Activated CD4-positive, CD25-positive, alpha-beta regulatory T cell treated with anti-CD3 and anti-CD28 coated beads, Interleukin-2, amount 50 U/mL, for 24 hours (primary cell): ENCODE measurements at regions not wholly inside any gene's neighbourhood (a gene's known extent, or its start where the extent isn't known, plus 50 kb on each side); places are given as distances from the start of the nearest gene placed in this dataset.
"Not testable (repeated sequence)": the region's sequence is repeated elsewhere in the genome, so short reads cannot be mapped to it uniquely, and the experiment has no call there.

ENCODE experiments used
- ATAC-seq, 2 donors: fragments of 150-1000 bp; cut with Tn5 transposase; one replicate each; pipeline ENCODE4 v1.10.0; 2021; ENCODE audit warnings: mild to moderate bottlenecking in 1 of 2, moderate library complexity in 1 of 2

DNA sequence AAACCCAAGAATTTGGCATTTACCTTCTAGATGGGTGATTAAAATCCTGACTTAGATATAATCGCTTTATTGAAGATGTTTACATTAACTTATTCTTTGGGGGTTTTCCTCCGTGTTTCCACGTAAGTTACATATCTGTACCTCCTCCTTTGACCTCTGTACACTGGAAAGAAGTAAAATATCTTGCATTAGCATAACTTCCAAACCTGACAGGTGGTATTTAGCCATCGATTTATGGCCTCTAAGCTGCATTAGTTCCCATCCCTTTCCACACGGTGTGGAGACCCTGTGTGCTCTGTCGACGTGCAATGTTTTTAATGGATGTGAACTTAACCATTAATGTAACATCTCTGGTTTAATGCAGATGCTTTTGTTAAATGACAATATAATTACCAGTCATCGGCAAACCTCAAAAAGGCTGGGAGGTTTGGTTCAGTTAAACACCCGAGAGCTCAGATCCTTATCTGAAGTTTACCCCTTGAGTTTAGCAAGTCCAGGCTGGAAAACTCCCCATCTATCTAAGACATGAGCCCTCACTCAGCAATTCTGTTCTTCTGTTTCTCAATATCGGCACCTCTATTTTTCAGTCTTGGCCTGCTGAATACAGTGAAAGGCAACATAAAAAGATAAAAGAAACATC, 295.2 kb downstream of the GATA3 start:
- peak in 1 of 2 donors; percentile 30 for ATAC-seq

GRCh38 chr10:8350250-8350967, 295.9 kb downstream of the GATA3 start:
- ATAC-seq, result peak in 1 of 2 donors; percentile 33

DNA sequence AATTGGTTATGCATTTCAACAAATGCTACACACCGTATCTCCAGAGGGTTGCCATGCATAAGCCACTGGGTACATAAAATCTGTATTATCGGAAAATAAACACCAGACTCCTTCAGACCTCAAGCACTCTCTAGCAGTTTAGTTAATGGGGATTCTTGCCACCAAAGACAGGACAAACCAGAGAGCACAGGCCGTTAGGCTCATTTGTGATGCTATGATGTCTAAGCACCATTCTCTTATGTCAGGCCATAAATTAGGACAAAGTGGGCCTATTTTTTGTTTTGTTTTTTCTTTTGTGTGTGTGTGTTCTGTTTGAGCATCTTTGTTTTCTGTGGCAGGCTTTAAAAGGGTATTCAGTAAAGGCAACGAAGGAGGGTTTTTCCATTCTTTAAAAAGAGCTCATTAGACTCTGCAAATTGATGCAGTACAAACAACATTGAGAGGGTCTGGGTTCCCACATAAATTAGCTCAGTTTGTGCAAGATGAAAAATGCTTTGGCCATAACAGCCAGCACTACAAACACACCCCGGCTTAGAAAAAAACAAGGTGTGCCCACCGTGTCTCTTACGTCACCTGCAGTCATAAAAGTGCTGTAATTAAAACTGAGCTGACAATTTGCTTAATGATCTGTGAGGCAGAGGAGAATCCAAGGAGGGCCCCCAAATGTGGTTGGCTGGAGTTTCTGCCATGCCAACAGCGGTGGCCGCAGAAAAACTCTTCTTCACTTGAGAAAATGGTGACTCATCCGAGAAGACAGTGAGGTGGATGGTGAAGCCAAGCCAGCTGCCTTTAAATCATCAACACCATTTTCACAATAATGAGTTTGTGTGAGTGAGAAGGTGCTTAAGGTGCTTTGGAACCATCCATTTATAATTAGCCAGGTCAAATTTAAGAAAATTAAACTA, 297.9 kb downstream of the GATA3 start:
- no peak for ATAC-seq

DNA sequence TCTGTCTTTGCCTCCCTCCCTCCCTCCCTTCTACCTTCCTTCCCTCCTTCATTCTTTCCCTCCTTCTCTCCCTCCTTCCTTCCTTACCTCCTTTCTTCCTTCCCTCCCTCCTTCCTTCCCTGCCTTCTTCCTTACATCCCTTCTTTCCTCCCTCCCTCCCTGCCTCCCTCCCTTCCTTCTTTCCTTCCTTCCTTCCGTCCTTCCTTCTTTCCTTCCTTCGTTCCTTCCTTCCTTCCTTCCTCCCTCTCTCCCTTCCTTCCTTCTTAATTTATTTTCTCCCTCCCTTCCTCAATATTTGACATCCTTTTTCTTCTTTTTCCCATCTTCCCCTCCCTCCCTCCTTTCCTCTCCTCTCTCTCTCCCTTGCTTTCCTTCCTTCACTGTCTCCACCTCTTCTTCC, 301.8 kb downstream of the GATA3 start:
- ATAC-seq, result no peak

GRCh38 chr10:8359467-8359866, 305.0 kb downstream of the GATA3 start:
- ATAC-seq, result no peak

DNA sequence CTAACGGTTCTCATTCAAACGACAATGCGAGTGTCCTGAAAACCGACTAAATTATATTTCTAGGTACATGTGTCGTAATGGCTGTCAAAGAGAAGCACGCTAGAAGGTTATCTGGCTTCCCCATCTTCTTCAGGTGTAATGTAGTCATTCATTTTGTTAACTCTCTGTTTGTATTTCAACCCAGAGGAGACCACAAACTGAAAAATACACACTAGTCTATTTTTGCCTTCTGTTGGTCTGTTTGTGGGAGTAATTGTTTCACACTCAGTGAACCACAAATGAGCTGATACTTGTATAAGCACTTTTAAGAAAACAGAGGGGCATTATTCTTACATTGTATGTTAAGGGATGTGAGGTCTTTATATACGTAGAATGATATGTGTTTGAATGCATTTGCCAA, 305.9 kb downstream of the GATA3 start:
- ATAC-seq, result peak in 1 of 2 donors; percentile 62

DNA sequence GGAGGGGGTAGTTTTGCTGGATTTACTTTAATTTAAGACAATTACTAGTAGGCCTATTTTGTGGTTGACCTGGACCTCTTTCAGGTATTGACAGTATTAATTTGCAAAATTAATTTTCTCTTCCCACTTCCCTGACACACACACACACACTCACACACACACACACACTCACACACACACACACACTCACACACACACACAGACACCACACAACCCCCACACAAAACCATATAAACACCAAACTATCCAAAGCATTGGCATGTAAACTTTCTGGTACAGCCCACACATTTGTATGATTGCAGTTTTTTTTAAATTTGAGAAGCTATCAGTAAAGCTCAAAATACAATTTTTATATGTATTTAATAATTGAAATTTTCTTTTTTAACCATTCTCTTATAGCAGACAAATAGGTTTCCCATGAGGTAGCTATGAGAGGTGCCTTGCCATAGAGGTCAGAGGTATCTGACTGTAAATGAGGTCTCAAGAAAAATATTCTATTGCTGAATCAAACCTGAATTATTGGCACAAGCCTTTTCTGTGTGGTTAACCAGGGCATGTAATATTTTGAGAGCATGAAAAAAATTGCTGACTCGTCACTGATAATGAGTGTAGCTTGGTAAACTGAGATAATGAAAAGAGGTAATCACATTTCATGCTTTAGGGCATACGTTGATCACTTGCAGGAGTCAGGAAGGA, 306.5 kb downstream of the GATA3 start:
- no peak for ATAC-seq

GRCh38 chr10:8361510-8361844, 307.0 kb downstream of the GATA3 start:
- ATAC-seq, result peak in 1 of 2 donors; percentile 42

DNA sequence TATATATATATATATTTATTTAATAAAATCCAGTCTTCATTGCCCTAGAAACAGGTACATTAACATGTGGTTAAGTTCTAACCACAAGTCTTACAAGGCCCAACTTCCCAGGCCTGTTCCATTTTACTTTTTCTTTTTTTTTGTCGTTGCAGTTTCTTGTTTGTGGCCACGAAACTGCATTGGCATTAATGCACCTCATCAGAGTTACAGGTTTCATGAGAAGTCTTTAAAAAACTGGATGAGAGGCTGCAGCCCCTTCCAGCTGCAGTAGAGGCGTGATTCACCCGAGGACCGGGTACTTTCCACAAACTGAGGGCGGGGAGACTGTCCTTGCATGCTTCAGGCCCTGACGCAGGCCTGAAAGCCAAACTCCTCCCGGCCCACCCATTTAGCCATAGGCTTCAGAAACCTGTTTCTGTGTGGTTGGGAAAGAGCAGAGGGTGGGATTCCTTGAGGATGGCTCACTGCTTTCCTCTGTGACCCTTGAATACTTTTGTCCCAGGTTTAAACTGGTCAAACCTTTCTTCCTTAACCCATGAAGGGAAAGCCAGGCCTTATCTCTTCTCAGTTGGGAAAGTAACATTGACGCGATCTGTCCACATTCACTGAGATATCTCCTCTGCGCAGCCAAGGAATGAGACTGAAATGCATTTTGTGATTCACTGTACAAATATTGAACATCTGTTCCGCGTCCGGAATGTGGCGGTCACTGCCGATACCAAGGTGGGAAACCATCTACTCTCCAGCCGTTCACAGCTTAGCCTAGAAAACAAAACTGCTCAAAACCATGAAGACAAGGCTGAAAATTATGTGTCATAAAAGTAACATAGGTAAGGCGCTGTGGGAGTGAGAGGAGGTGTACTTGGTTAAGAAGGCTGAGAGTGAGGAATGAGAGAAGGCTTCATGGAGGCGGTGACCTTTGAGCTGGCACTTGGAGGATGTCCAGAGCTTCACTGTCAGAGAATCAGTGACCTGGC, 311.7 kb downstream of the GATA3 start:
- peak; percentile 63 to 73 for ATAC-seq

GRCh38 chr10:8367672-8368411, 313.4 kb downstream of the GATA3 start:
- ATAC-seq, result not testable (repeated sequence)

DNA sequence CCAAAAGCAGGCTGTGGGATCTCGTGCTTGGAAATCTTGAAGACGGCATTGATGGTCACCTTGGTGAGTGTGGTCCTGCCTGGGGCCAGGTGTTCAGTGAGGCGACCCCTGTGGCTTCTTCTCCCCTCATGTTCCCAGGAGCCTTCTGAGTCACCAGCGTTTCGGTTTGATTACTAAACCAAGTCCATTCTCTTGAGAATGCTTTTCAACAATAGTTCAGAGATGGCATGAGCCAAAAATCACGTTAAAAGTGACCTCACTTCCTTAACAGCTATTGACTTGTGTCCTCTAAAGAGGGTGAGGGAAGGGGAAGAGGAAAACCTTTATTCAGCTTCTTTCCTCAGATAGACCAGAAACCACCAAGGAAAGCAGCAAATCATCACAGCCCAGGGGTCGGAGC, 315.2 kb downstream of the GATA3 start:
- peak in 1 of 2 donors; percentile 25 for ATAC-seq

- no peak for ATAC-seq
Measured at GRCh38 chr10:8374334-8374733, 319.8 kb downstream of the GATA3 start.

- ATAC-seq, result no peak
Measured at GRCh38 chr10:8375137-8375536, 320.6 kb downstream of the GATA3 start.

- ATAC-seq, result no peak
Measured at GRCh38 chr10:8378198-8378983, 323.9 kb downstream of the GATA3 start.

DNA sequence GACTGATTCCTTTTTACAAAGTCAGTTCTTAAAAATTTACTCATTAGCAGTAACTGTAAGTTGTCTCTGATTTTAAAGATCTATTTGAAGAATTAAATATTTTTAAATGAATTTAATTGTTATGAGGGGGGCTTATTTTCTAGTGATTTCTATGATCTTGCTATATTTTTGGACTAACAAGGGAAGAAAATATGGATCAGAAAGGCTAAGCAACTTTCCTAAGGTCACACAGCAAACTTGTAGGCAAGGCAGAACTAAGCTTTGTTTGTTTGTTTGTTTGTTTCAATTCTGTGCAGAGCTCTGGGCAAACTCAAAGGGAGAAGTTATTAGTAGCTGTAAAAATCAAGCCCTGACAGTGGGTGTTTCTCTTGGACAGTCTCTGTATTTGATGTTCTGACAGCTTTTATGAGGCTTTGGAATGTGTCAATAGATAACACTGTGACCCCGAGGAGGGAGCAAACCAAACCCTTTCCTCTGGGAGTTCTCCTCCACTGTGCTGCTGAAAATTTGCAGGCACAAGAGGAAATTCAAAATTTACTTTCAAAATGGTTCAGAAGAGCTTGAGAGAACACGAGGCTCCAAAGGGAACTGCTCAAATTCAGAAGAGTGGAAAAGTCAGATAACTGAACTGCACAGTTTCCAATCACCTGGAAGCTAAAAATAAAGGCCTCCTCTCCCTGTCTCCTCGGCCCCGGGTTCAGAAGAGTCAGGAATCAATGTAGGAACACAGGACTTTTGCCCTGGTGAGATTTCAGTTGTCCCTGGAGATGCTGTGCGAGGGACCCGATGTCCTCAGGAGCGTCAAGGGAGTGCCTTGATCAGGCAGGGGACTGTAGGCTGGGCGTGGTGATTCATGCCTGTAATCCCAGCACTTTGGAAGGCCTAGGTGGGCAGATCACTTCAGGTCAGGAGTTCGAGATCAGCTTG, 325.7 kb downstream of the GATA3 start:
- no peak for ATAC-seq

- ATAC-seq, result no peak
Measured at GRCh38 chr10:8380833-8381496, 326.5 kb downstream of the GATA3 start.

DNA sequence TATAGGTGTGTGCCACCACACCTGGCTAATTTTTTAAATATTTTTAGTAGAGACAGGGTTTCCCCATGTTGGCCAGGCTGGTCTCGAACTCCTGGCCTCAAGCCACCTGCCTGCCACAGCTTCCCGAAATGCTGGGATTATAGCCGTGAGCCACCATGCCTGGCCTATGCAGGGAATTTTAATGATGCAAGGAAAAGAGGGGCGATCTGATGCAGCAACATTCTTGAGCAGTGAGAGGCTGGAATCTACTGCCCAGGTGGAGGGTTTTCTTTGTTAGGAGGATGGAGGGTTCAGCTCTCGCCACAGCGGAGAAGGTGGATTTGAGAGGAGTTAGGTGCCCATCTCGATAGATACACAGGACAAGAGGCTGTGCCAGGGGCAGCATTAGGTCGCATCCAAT, 332.3 kb downstream of the GATA3 start:
- no peak for ATAC-seq

DNA sequence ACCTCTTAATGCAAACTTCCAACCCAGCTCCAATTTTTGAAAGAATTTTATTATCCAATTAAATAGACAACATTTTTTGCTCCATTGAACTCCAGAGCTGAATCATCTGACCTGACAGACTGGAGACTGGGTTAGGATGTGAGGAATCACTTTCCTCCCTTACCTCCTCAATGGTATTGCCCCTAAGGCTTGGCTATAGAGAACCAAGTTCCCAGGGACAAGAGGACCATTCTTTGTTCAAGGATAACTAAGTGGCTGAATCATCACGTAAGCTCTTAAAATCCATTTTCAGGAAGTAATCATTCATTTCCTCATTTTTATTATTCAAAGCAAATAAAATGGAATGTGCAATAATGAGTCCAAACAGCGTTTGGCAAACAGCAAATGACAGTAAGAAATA, 335.1 kb downstream of the GATA3 start:
- no peak for ATAC-seq
